HAP-1 (cell line): ENCODE measurements at regions not wholly inside any gene's neighbourhood (a gene's known extent, or its start where the extent isn't known, plus 50 kb on each side); places are given as distances from the start of the nearest gene placed in this dataset.

Experiments
- DNase-seq, 2 experiments: peaks; one replicate each; pipeline ENCODE4 v3.0.0-alpha.2; 2016 to 2020; ENCODE audit warnings: low spot score in 2 of 2
- H3K27me3 ChIP-seq: fragments of 250-450 bp; sonication (Bioruptor Pico); 2 replicates; pipeline ENCODE4 v1.5.1; 2020; ENCODE audit warnings: low read depth, mild to moderate bottlenecking, moderate library complexity
- H3K36me3 ChIP-seq: fragments of 250-450 bp; sonication (Bioruptor Pico); replicated peaks from 2 replicates; pipeline ENCODE4 v1.5.1; 2020; ENCODE audit warnings: mild to moderate bottlenecking
- H3K4me1 ChIP-seq: fragments of 250-450 bp; sonication (Bioruptor Pico); 2 replicates; pipeline ENCODE4 v1.5.1; 2020; ENCODE audit warnings: mild to moderate bottlenecking
- H3K4me3 ChIP-seq: fragments of 250-450 bp; sonication (Bioruptor Pico); 2 replicates; pipeline ENCODE4 v1.5.1; 2020; ENCODE audit warnings: mild to moderate bottlenecking, moderate library complexity
- H3K9me3 ChIP-seq: fragments of 250-450 bp; sonication (Bioruptor Pico); 2 replicates; pipeline ENCODE4 v1.5.1; 2020; ENCODE audit warnings: mild to moderate bottlenecking, moderate library complexity
- in situ Hi-C: fragments of 300-500 bp; cut with MboI; formaldehyde crosslinking; loops from 3 replicates; pipeline ENCODE4 v1.14.3; 2020; ENCODE audit warnings: low sequenced_read_pairs, inconsistent platforms, mixed read lengths

DNA sequence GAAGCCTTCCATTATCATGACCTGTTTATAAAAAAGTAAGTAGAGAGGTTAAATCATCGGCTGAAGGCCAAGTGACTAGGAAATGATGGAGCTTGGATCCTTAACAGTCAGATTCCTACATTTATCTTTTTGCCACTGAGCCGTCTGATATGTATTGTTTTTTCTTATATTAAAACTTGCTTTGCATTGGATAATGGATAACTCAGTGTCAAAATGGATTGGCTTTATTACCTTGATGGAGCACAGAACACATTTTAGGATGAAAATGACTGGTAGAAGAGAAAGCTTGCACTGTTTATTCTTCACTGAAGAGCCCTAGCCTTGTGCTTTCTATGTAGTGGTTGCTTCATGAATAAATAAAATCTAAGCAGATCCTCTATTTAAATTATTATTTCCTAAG lies 54.2 kb upstream of the TSPAN5 start:
- in situ Hi-C loops, result no loop called here
- no peaks in the 10 kb centered on the region for H3K4me1 ChIP-seq
- peaks cover 2% of the 10 kb centered on the region; the same call in 1 of the 2 replicates for H3K27me3 ChIP-seq

DNA sequence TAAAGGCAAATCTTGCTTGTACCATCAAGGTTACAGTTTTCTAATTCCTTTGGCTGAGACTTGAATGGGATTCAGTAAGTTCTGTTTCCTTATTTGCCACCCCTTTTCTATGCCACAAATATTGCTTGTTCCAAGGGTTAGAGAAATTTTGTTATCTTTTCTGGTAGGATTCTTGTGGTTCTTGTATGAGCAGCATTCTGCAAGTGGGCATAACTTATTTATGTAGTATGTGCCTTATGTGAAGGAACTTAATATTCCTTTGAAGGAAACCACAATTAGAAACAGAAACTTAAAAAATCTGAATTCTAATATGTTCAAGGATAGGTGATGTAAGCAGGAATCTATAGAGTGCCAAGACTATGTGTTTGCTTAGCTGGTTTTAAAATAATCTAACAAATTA lies 53.1 kb upstream of the TSPAN5 start:
- in situ Hi-C loops, result no loop called here
- no peak overlapping the region for H3K4me3 ChIP-seq
- no peak for DNase-seq
- H3K9me3 ChIP-seq, result no peaks in the 10 kb centered on the region
- no peaks in the 10 kb centered on the region for H3K4me1 ChIP-seq
- no peaks in the 10 kb centered on the region for H3K36me3 ChIP-seq
- peaks cover 2% of the 10 kb centered on the region; the same call in 1 of the 2 replicates for H3K27me3 ChIP-seq

More for the DNA sequence above, 54.2 kb upstream of the TSPAN5 start:
- H3K36me3 ChIP-seq, result no peaks in the 10 kb centered on the region
- H3K4me3 ChIP-seq, result no peak overlapping the region
- DNase-seq, result no peak
- no peaks in the 10 kb centered on the region for H3K9me3 ChIP-seq

DNA sequence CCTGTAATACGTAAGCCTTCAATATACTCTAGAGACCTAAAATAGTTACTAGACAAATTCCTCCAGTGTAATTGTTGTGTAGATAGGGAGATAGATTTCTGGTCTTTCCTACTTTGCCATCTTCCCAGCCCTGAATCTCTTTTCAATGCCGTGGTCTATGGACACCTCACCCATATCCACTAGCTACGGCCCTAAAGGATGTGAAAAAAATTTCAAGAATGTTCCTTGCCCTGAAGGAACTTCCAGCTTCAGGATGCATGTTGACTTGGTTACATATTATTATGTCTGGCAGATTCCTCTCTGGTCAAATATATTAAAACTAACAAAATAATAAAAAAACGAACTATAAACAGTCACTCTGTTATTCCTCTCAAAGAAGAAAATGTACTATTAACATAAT lies 52.4 kb upstream of the TSPAN5 start:
- no peaks in the 10 kb centered on the region for H3K4me1 ChIP-seq
- DNase-seq, result no peak
- no peaks in the 10 kb centered on the region for H3K36me3 ChIP-seq
- in situ Hi-C loops, result no loop called here
- H3K4me3 ChIP-seq, result no peak overlapping the region
- peaks cover 2% of the 10 kb centered on the region; the same call in 1 of the 2 replicates for H3K27me3 ChIP-seq
- H3K9me3 ChIP-seq, result no peaks in the 10 kb centered on the region
